HG02885 (cell line): ENCODE measurements at regions not wholly inside any gene's neighbourhood (a gene's known extent, or its start where the extent isn't known, plus 50 kb on each side); places are given as distances from the start of the nearest gene placed in this dataset.

Source experiments
- ATAC-seq: cut with Tn5 transposase; IDR thresholded peaks from one replicate; pipeline ENCODE4 v1.9.1; 2021; ENCODE audit warnings: mild to moderate bottlenecking; ENCODE audit not compliant: unreplicated experiment, poor library complexity

- ATAC-seq, result no peak
Observed at GRCh38 chr16:49084628-49085390, 196.8 kb downstream of the CBLN1 start.

DNA sequence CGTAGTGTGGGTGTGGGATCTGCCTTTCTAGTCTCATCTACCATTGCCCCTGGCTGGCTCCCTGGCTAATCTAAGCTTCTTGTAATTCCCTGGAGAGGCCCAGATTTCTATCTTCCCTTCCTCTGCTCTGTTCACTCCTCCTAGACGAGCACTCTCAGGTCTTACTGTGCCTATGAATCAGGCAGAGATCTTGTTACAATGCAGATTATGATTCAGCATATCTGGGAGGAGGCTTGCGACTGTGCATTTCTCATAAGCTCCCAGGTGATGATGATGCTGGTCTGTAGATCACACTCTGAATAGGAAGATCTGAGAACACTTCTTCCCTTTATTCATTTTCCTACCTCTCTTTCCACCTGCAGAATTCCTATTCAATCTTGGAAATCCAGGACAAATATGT, 200.1 kb downstream of the CBLN1 start:
- ATAC-seq, result no peak

DNA sequence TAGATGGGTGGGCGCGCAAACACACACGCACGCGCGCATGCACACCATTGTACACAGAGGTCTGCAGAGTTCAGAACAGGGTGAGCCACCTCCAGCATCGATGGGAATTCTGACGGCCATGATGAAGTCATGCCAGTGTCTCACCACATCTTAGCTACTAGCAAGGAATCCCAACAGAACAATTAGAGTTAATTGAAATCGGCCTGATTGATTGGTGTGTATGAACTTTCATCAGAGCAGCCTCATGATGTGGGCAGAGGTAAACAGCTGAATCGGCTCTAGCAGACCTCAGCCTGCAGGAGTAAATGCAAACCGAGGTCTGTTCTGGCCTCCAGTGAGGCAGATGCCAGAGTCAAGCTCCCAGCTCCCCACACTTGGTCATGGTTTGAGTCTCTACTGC, 200.6 kb downstream of the CBLN1 start:
- no peak for ATAC-seq

- no peak for ATAC-seq
Observed at GRCh38 chr16:49078571-49078970, 203.1 kb downstream of the CBLN1 start.

DNA sequence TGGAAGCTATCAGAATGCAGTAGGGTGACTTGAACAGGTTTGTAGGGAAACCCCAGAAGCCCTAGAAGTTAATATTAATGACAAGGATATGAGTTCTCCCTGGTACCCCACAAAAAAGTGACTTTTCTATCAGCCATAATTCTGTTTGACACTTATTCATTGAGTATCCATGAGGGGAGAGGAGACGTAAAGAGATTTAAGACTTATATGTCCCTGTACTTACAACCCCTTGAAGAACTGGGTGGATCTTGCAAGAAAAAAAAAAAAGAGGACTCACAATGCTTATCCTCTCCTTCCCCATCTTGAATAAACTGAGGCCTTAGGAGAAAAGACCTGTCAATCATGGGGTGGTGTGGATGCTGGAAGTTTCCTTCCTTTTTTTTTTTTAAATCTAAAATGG, 203.5 kb downstream of the CBLN1 start:
- ATAC-seq, result no peak

- ATAC-seq, result no peak
Observed at GRCh38 chr16:49075709-49076108, 205.9 kb downstream of the CBLN1 start.

DNA sequence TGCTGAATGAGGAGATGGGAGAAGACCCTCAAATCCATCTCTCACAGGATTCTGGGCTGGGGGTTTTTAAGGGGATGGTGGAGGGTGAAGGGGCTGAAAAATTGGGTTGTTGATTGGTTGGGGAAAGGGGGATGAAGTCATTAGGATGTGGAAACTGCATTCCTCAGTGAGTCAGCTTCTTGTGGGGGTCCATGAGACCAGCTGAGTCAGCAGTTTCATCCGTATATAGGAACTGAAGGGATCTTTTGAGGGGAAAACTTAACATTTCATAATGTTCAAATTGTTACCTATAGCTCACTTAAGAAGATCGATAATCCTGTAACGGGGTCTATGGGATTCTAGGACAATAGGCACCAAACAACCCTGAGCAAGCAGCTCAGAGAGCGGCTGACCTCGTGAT, 213.4 kb downstream of the CBLN1 start:
- no peak for ATAC-seq

DNA sequence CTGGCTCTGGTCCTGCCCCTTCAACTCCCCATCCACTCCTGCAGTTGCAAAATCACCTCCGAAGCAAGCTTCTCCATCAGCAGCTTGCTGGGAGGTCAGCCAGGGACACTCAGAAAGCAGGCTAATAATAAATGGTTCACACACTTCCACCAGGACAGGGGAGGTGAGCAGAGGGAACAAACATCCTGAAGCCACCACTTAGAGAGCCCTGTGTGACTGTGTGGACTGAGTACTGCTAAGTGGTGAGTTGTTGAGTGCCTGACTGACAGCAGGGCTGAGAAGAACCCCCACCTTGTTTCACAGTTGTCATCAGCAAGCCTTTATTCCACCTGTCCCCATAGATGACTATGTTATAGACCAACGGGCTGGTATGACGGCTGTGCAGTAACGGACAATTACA, 213.9 kb downstream of the CBLN1 start:
- ATAC-seq, result no peak

DNA sequence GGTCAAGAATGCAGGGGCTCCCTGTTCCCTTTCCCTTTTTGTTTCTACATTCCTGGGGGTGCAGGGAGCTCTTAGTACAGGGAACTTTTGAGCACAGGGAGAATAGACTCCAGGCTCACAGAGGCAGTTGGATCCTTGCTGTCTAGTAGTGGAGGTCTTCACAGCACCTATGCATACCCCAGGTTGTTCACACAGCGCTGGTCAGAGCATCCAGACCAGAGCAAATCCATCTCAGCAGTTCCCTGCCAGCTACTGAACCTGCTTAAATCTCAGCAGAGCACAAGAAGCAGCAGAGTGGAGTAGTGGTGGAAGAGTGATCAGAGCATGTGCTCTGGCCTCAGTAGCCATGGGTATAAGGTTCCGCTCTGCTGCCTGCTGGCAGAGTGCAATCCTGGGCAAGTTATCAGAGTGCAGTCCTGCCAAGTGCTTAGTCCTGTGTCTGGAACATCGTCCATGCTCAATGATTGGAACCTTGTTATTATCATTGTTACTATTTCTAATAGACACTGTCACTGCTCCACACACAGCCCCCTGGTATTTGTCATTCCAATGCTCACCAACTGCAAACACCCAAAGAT, 220.4 kb downstream of the CBLN1 start:
- ATAC-seq, result no peak

GRCh38 chr16:49060728-49061127, 220.9 kb downstream of the CBLN1 start:
- ATAC-seq, result no peak

GRCh38 chr16:49058382-49058781, 223.3 kb downstream of the CBLN1 start:
- no peak for ATAC-seq

DNA sequence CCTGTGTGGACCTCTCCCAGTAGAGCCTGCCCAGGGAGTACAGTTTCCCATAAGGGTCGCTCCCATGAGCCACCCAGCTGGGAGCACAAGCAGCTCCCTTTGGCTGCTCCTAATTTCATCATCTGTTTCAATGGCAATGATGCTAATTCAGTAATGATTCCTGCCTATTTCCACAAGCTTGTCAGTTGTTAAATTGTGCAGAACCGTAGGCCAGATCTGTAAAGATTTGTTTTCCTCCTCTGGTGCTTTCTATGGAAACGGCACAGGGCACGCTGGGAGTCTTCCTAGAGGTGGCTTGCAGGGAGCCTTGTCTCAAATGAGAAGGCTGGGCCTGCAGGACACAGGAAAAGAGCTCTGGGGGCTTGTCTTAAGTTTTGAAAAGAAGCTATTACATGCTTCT, 223.7 kb downstream of the CBLN1 start:
- no peak for ATAC-seq

GRCh38 chr16:49057391-49057790, 224.2 kb downstream of the CBLN1 start:
- no peak for ATAC-seq

- no peak for ATAC-seq
Observed at GRCh38 chr16:49056546-49056945, 225.1 kb downstream of the CBLN1 start.

DNA sequence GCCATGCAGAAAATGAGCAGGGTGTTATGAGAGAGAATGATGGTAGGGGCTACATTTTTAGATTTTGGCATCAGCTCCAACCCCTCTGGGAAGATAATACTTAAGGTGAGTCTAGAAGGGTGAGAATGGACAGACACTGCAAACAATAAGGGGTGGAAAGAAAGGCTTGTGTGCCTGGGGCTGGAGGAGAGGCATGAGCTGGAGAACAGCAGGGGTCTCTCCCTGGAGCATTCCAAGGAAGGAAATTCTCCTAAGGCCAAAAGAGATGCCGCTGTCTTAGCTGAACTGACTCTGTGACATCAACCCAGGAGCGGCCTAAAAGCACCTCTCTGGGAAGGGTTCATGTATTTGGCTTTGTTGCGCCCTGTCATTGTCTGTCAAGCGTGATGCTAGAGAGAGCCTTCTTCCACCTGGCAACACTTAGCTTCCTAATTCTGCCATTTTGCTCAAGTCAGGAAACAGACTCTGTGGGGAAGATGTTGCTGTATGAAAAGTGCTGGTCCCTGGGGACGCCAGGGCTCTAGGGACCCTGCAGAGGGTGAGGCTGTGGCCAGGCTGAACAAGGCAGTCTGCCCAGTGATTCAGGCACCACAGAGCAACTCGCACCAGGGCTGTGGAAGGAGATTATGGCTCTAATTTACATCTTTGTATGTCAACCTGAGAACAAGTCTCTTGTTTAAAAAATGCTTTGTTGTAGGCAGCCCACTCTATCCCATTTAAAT, 225.7 kb downstream of the CBLN1 start:
- no peak for ATAC-seq

DNA sequence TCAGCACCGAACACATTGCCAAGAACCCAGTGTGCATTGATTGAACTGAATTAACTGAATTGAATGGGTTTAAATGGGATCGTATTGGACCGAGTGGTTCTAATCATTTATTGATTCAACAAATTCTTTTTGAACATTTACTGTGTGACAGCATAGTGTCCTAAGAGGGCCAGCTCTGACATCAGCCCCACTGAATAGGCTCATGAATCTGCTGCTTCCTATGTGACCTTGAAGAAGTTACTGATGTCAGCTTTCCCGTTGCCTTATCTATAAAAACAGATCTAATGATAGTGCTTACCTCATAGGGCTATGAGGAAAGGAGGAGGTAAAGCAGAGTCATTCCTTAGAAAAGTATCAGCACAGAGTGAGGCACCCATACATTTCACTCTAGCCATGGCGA, 226.3 kb downstream of the CBLN1 start:
- ATAC-seq, result no peak

DNA sequence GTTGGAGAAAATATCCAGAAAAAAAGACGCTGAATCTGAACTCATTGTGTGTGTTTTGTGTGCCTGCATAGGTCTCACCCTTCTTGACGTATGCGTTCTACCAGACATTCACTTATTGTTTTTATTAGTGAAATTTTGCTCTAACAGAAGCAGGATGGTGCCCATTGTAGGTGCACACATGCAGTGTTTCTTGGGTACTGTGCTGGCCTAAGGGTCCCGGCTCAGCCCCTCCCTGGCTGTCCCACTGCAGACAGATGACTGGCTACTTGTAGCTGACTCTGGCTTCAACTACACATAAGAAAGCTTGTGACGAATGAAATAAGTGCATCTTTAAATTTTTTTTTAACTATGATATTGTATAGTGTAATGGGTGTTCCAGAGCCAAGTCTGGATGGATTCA, 227.0 kb downstream of the CBLN1 start:
- ATAC-seq, result no peak

GRCh38 chr16:49052846-49053245, 228.8 kb downstream of the CBLN1 start:
- no peak for ATAC-seq

DNA sequence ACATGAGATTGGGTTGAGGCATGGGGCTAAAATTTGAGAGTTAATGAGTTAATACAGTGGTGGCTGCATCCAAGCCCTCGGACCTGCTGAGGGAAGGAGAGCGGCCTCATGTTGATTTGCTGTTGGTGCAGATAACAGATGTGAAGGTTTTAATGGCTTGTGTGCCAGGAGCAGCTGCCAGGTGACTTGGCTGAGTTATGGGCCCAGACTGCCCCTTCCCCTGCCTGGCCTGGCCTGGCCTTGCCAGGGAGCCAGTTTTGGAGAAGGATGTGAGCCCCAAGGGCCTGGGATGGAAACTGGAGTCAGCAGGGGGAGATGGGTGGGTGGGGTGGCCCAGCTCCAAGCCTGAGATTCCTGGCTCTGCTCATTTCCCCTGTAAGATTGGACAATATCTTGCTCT, 230.1 kb downstream of the CBLN1 start:
- no peak for ATAC-seq

- no peak for ATAC-seq
Observed at GRCh38 chr16:49050607-49051006, 231.0 kb downstream of the CBLN1 start.

DNA sequence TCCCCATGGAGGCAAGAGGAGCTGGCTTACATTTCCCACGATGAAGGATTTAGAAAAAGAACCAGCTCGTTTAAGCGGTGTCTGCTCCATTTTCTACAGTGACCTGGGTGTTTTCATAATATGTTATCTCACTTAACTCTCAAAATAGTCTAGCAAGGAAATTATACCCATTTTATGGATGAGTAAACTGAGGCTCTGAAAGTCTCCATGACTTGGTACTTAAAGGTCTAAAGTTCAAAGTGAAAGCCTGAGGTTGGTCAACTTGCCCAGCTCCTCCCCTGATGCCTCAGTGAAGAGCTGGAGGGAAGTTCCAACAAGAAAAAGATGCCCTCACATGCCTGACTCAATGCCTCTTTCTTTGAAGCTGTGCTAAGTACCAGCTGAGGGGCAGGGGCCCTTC, 232.0 kb downstream of the CBLN1 start:
- ATAC-seq, result no peak

GRCh38 chr16:49049191-49049590, 232.4 kb downstream of the CBLN1 start:
- no peak for ATAC-seq
